ENCODE measurements at regions not wholly inside any gene's neighbourhood (a gene's known extent, or its start where the extent isn't known, plus 50 kb on each side); places are given as distances from the start of the nearest gene placed in this dataset.

GRCh38 chr12:127712561-127712960, 554.4 kb upstream of the TMEM132C start:
- no peak overlapping the region for H3K4me2 ChIP-seq (ENCODE audit: insufficient read depth, low read length)
- dilution Hi-C loops (cut with MboI; ENCODE audit: extremely low pct_ligation_motif_present, low sequenced_read_pairs) (no loop called here), intact Hi-C loops (cut with micrococcal nuclease) (no loop called here)
- ChIA-PET CTCF (no interaction called here), POLR2A (no interaction called here)
- no peak overlapping the region for H3K27ac ChIP-seq (ENCODE audit: insufficient read depth, low read depth, low read length)
- no TSS peak for BruUV-seq (replicated peaks)
- H3K79me2 ChIP-seq (ENCODE audit: control insufficient read depth, insufficient read depth, low read length) = no peaks in the 10 kb centered on the region
- no peaks in the 10 kb centered on the region for H3K4me1 ChIP-seq (ENCODE audit: control insufficient read depth, extremely low read depth, insufficient read depth, low read length)
- H3K9ac ChIP-seq (replicated peaks; ENCODE audit: extremely low read depth, insufficient read depth, low read length) = no peak overlapping the region
- no peaks in the 10 kb centered on the region for H4K20me1 ChIP-seq (replicated peaks; ENCODE audit: control insufficient read depth, extremely low read depth, insufficient read depth, low read length)
- no peaks in the 10 kb centered on the region for H3K9me1 ChIP-seq (replicated peaks; ENCODE audit: control insufficient read depth, extremely low read depth, insufficient read depth, low read length)
- H2AFZ ChIP-seq (ENCODE audit: low read depth, low read length) = no peak overlapping the region
- H3K27me3 ChIP-seq (ENCODE audit: control insufficient read depth in 2 of 2, insufficient read depth in 2 of 2, low read length in 2 of 2) = no peaks in the 10 kb centered on the region
- no peak for FAIRE-seq
- DNase-seq (ENCODE audit: low read depth, low spot score) = no peak
- no peaks in the 10 kb centered on the region for H3K36me3 ChIP-seq (ENCODE audit: control insufficient read depth in 2 of 2, extremely low read depth in 1 of 2, insufficient read depth in 2 of 2, low read length in 2 of 2)
- TF ChIP-seq CTCF (IDR thresholded peaks at IDR 0.05; ENCODE audit: extremely low read depth in 1 of 2, insufficient read depth in 1 of 2, low read depth in 1 of 2, low read length in 2 of 2) = no peak
- no peak for TF ChIP-seq GATA2 (IDR thresholded peaks at IDR 0.05; ENCODE audit: insufficient read depth, insufficient read length, low read depth, low read length)
- no peak for TF ChIP-seq EZH2 (IDR thresholded peaks at IDR 0.05; ENCODE audit: borderline replicate concordance, low read depth, low read length, severe bottlenecking)
- TF ChIP-seq FOS (IDR thresholded peaks at IDR 0.05; ENCODE audit: borderline replicate concordance, insufficient read depth, low read length) = no peak
- TF ChIP-seq JUN (IDR thresholded peaks at IDR 0.05; ENCODE audit: borderline replicate concordance, insufficient read depth, insufficient read length, low read depth) = no peak
- no peak for TF ChIP-seq POLR2AphosphoS5 (IDR thresholded peaks at IDR 0.05; ENCODE audit: insufficient read depth, low read depth, low read length)
- no peak for TF ChIP-seq MAX (IDR thresholded peaks at IDR 0.05; ENCODE audit: insufficient read depth, insufficient read length)
- no peak for TF ChIP-seq POLR2A (IDR thresholded peaks at IDR 0.05; ENCODE audit: low read depth, low read length)
- TF ChIP-seq MYC (IDR thresholded peaks at IDR 0.05; ENCODE audit: low read depth, low read length) = no peak
- no peak overlapping the region for H3K4me3 ChIP-seq (replicated peaks in 1 of 3; ENCODE audit: insufficient read depth in 1 of 3, low read depth in 1 of 3, low read length in 3 of 3)
- H3K9me3 ChIP-seq (replicated peaks; ENCODE audit: control insufficient read depth, insufficient read depth, low read length) = no peaks in the 10 kb centered on the region

All from endothelial cell of umbilical vein (primary cell).